ENCODE measurements at regions not wholly inside any gene's neighbourhood (a gene's known extent, or its start where the extent isn't known, plus 50 kb on each side); places are given as distances from the start of the nearest gene placed in this dataset.

GRCh38 chr4:14896656-14897175 is 105.6 kb upstream of the CPEB2 start:
- no peaks in the 10 kb centered on the region for H3K27me3 ChIP-seq (ENCODE audit: control insufficient read depth, insufficient read depth, low read length)
- H3K4me1 ChIP-seq (ENCODE audit: control insufficient read depth, insufficient read depth, low read length) = no peaks in the 10 kb centered on the region
- H3K36me3 ChIP-seq (ENCODE audit: control insufficient read depth, insufficient read depth, low read length) = no peaks in the 10 kb centered on the region
- H3K4me3 ChIP-seq (ENCODE audit: low read length) = no peak overlapping the region
- no peak overlapping the region for H3K27ac ChIP-seq (ENCODE audit: low read depth, low read length)
- H3K9ac ChIP-seq (ENCODE audit: low read length) = no peak overlapping the region

- Histone ChIP-seq H3K27me3 (ENCODE audit: control insufficient read depth, insufficient read depth, low read length) (no peaks in the 10 kb centered on the region), H3K36me3 (ENCODE audit: control insufficient read depth, insufficient read depth, low read length) (no peaks in the 10 kb centered on the region), H3K27ac (ENCODE audit: low read depth, low read length) (no peak overlapping the region), H3K9ac (ENCODE audit: low read length) (no peak overlapping the region), H3K4me1 (ENCODE audit: control insufficient read depth, insufficient read depth, low read length) (no peaks in the 10 kb centered on the region), H3K4me3 (ENCODE audit: low read length) (no peak overlapping the region)
Measured at GRCh38 chr4:14897217-14897616, 105.1 kb upstream of the CPEB2 start.

DNA sequence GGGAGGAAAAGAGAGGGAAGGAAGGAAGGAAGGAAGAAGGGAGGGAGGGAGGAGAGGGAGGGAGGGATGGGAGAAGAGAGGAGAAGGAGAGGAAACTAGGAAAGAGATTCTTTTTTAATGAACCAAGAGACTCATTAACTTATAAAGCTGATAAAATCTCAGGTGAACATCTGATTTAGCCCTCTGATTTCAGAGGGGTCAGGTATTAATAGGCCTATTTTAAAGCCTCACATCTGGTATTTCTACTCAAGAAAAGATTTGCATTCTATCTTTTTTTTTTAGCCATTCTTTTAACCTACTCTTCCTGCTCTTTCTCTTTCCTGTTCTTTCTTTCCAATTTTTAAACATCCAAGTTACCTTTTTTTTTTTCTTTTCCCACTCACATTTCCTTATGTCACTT is 103.3 kb upstream of the CPEB2 start:
- no peak overlapping the region for H3K27ac ChIP-seq (ENCODE audit: low read depth, low read length)
- H3K4me1 ChIP-seq (ENCODE audit: control insufficient read depth, insufficient read depth, low read length) = no peaks in the 10 kb centered on the region
- H3K9ac ChIP-seq (ENCODE audit: low read length) = no peak overlapping the region
- no peak overlapping the region for H3K4me3 ChIP-seq (ENCODE audit: low read length)
- no peaks in the 10 kb centered on the region for H3K27me3 ChIP-seq (ENCODE audit: control insufficient read depth, insufficient read depth, low read length)
- no peaks in the 10 kb centered on the region for H3K36me3 ChIP-seq (ENCODE audit: control insufficient read depth, insufficient read depth, low read length)

DNA sequence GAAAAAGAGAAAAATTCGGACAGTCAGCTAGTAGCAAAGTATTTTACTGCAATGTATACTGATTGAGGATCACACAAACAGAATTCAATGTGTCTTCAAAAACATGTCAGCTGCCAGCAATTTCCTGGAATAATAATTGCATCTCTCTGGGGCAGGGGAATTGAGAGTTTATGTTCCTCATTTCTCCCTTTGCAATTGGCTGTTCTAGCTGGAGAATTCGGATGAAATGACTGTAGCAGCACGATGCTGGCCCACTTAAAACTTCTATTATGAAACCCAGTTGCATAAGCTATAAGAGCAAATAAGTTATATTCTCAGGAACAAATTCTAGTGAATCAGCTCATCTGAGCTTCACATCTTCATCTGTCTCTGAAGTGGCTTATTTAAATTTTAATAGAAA is 99.9 kb upstream of the CPEB2 start:
- Histone ChIP-seq H3K4me3 (ENCODE audit: low read length) (no peak overlapping the region), H3K4me1 (ENCODE audit: control insufficient read depth, insufficient read depth, low read length) (no peaks in the 10 kb centered on the region), H3K27me3 (ENCODE audit: control insufficient read depth, insufficient read depth, low read length) (no peaks in the 10 kb centered on the region), H3K27ac (ENCODE audit: low read depth, low read length) (no peak overlapping the region), H3K36me3 (ENCODE audit: control insufficient read depth, insufficient read depth, low read length) (no peaks in the 10 kb centered on the region), H3K9ac (ENCODE audit: low read length) (no peak overlapping the region)

DNA sequence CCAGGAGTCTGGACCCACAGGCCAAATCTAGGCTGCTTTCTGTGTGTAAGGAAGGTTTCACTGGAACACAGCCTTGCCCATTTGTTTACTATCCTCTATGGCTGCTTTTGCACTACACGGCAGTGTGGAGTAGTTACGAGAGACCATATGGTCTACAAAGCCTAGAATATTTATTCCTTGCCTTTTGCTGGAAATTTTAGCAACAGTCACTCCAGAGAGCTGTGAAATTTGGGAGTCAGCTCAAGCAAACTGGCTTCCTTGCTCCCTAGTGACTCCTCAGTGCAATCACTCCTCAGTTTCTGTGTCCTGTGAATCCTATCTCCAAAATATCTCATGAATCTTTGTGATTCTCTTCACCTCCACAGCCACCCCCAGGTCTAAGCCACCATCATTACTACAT is 99.0 kb upstream of the CPEB2 start:
- Histone ChIP-seq H3K27ac (ENCODE audit: low read depth, low read length) (no peak overlapping the region), H3K4me1 (ENCODE audit: control insufficient read depth, insufficient read depth, low read length) (no peaks in the 10 kb centered on the region), H3K9ac (ENCODE audit: low read length) (no peak overlapping the region), H3K4me3 (ENCODE audit: low read length) (no peak overlapping the region), H3K36me3 (ENCODE audit: control insufficient read depth, insufficient read depth, low read length) (no peaks in the 10 kb centered on the region), H3K27me3 (ENCODE audit: control insufficient read depth, insufficient read depth, low read length) (no peaks in the 10 kb centered on the region)

- H3K27me3 ChIP-seq (ENCODE audit: control insufficient read depth, insufficient read depth, low read length) = no peaks in the 10 kb centered on the region
- no peak overlapping the region for H3K4me3 ChIP-seq (ENCODE audit: low read length)
- H3K27ac ChIP-seq (ENCODE audit: low read depth, low read length) = no peak overlapping the region
- no peaks in the 10 kb centered on the region for H3K36me3 ChIP-seq (ENCODE audit: control insufficient read depth, insufficient read depth, low read length)
- no peaks in the 10 kb centered on the region for H3K4me1 ChIP-seq (ENCODE audit: control insufficient read depth, insufficient read depth, low read length)
- no peak overlapping the region for H3K9ac ChIP-seq (ENCODE audit: low read length)
Measured at GRCh38 chr4:14906805-14907204, 95.5 kb upstream of the CPEB2 start.

DNA sequence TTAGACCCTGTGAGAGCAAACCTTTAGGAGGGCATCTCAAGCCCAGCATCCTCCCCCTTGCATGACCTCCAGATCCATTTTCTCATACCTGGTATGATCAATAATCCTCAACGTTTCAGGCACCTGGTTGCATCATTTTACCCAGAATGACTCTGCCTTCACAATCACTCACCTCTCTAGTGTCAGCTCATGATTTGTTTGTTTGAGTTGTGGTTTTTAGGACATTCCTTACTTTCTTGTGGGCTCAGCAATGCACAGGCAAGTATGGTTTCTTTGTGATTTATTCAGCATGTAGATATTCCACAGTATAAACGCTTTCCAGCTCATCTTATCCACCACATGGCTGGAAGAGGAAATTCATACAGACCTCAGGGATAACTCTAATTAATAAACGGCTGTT is 93.6 kb upstream of the CPEB2 start:
- no peaks in the 10 kb centered on the region for H3K27me3 ChIP-seq (ENCODE audit: control insufficient read depth, insufficient read depth, low read length)
- H3K4me3 ChIP-seq (ENCODE audit: low read length) = no peak overlapping the region
- H3K27ac ChIP-seq (ENCODE audit: low read depth, low read length) = no peak overlapping the region
- H3K36me3 ChIP-seq (ENCODE audit: control insufficient read depth, insufficient read depth, low read length) = no peaks in the 10 kb centered on the region
- H3K9ac ChIP-seq (ENCODE audit: low read length) = no peak overlapping the region
- no peaks in the 10 kb centered on the region for H3K4me1 ChIP-seq (ENCODE audit: control insufficient read depth, insufficient read depth, low read length)

DNA sequence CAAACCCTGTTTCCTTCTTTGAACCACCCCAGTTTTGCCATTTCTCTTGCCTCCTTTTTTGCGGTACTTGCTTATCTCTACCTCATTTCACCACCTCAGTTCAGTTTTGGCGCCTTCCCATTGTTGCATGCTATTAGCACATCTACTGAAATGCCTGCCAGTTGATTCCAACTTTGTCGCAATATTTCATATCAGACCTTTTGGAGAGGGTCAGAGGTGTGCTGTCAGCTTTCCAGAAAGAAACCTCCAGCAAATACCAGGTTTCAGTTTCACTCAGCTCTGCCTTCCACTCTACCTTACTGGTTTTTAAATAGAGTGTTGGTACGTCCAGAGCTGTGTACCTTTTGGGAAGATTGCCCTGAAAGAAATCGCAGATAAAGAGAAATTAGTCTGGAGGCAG is 91.9 kb upstream of the CPEB2 start:
- Histone ChIP-seq H3K9ac (ENCODE audit: low read length) (no peak overlapping the region), H3K4me3 (ENCODE audit: low read length) (no peak overlapping the region)

DNA sequence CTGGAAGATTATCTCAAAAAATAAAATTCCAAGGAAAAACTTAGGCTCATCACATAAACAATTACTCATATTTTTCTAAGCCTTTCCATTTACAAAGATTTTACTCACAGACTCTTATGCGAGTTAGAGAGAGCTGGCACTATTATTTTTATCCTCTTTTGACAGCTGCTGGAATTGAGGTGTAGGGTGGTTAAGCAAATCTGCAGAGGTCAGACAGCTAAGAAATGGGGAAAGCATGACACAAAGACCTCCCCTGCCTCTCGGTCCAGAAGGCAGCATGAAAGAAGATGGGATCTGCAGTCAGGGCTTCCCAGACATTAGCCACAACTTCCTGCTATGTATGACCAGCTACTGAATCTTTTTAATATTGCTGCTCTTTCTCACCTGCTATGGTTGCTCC is 89.9 kb upstream of the CPEB2 start:
- Histone ChIP-seq H3K4me1 (ENCODE audit: control insufficient read depth, insufficient read depth, low read length) (no peaks in the 10 kb centered on the region), H3K36me3 (ENCODE audit: control insufficient read depth, insufficient read depth, low read length) (no peaks in the 10 kb centered on the region), H3K27ac (ENCODE audit: low read depth, low read length) (no peak overlapping the region), H3K27me3 (ENCODE audit: control insufficient read depth, insufficient read depth, low read length) (no peaks in the 10 kb centered on the region), H3K4me3 (ENCODE audit: low read length) (no peak overlapping the region), H3K9ac (ENCODE audit: low read length) (no peak overlapping the region)

More for the DNA sequence above, 91.9 kb upstream of the CPEB2 start:
- H3K36me3 ChIP-seq (ENCODE audit: control insufficient read depth, insufficient read depth, low read length) = no peaks in the 10 kb centered on the region
- H3K27me3 ChIP-seq (ENCODE audit: control insufficient read depth, insufficient read depth, low read length) = no peaks in the 10 kb centered on the region
- no peaks in the 10 kb centered on the region for H3K4me1 ChIP-seq (ENCODE audit: control insufficient read depth, insufficient read depth, low read length)
- no peak overlapping the region for H3K27ac ChIP-seq (ENCODE audit: low read depth, low read length)

- Histone ChIP-seq H3K4me1 (ENCODE audit: control insufficient read depth, insufficient read depth, low read length) (no peaks in the 10 kb centered on the region), H3K27me3 (ENCODE audit: control insufficient read depth, insufficient read depth, low read length) (no peaks in the 10 kb centered on the region), H3K27ac (ENCODE audit: low read depth, low read length) (no peak overlapping the region)
Measured at GRCh38 chr4:14915018-14915417, 87.3 kb upstream of the CPEB2 start.

GRCh38 chr4:14916554-14917297 is 85.6 kb upstream of the CPEB2 start:
- Histone ChIP-seq H3K4me1 (ENCODE audit: control insufficient read depth, insufficient read depth, low read length) (no peaks in the 10 kb centered on the region), H3K27me3 (ENCODE audit: control insufficient read depth, insufficient read depth, low read length) (no peaks in the 10 kb centered on the region), H3K27ac (ENCODE audit: low read depth, low read length) (no peak overlapping the region), H3K36me3 (ENCODE audit: control insufficient read depth, insufficient read depth, low read length) (no peaks in the 10 kb centered on the region), H3K9ac (ENCODE audit: low read length) (no peak overlapping the region), H3K4me3 (ENCODE audit: low read length) (no peak overlapping the region)

More at GRCh38 chr4:14915018-14915417, 87.3 kb upstream of the CPEB2 start:
- Histone ChIP-seq H3K4me3 (ENCODE audit: low read length) (no peak overlapping the region), H3K9ac (ENCODE audit: low read length) (no peak overlapping the region), H3K36me3 (ENCODE audit: control insufficient read depth, insufficient read depth, low read length) (no peaks in the 10 kb centered on the region)

DNA sequence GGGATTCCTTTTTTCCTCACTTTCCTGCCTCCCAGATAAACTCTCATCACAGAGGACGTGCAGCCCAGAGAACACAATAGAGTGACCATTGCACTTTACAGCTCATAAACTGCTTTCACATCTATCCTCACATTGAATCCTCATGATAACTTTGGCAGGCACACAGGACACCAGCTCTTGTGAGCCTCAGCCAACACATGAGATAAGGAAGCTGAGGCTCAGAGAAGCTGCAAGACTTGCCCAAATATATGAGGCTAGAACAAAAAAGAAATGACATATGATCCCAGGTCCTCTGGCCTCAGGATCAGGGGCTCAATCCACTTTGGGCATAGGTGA is 85.0 kb upstream of the CPEB2 start:
- Histone ChIP-seq H3K9ac (ENCODE audit: low read length) (no peak overlapping the region), H3K27ac (ENCODE audit: low read depth, low read length) (no peak overlapping the region), H3K27me3 (ENCODE audit: control insufficient read depth, insufficient read depth, low read length) (no peaks in the 10 kb centered on the region), H3K4me3 (ENCODE audit: low read length) (no peak overlapping the region), H3K36me3 (ENCODE audit: control insufficient read depth, insufficient read depth, low read length) (no peaks in the 10 kb centered on the region), H3K4me1 (ENCODE audit: control insufficient read depth, insufficient read depth, low read length) (no peaks in the 10 kb centered on the region)

DNA sequence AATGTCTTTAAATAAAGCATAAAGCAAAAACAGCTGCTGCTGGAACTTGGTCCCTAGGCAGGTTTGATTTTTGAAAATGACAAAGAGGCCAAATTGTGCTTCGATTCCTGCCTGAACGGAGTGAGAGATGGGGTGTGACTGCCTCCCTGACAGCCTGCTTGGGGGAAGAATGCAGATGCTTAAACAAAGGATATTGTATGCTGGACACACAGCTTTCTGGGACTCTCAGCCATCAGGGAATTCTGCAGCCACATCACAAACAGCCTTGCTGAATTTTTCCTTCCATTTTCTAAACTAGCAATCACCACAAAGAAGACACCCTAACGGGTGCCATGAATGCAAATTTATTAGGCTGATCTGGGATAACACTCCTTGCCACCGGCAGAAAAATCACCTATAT is 83.9 kb upstream of the CPEB2 start:
- no peaks in the 10 kb centered on the region for H3K27me3 ChIP-seq (ENCODE audit: control insufficient read depth, insufficient read depth, low read length)
- no peak overlapping the region for H3K9ac ChIP-seq (ENCODE audit: low read length)

More for the DNA sequence above, 83.9 kb upstream of the CPEB2 start:
- Histone ChIP-seq H3K27ac (ENCODE audit: low read depth, low read length) (no peak overlapping the region), H3K4me1 (ENCODE audit: control insufficient read depth, insufficient read depth, low read length) (no peaks in the 10 kb centered on the region), H3K36me3 (ENCODE audit: control insufficient read depth, insufficient read depth, low read length) (no peaks in the 10 kb centered on the region), H3K4me3 (ENCODE audit: low read length) (no peak overlapping the region)

Measured in rectal smooth muscle tissue (tissue), 1 donor.